IPS DF 6.9 (cell line): ENCODE measurements at regions not wholly inside any gene's neighbourhood (a gene's known extent, or its start where the extent isn't known, plus 50 kb on each side); places are given as distances from the start of the nearest gene placed in this dataset.

Source experiments
- DNase-seq: peaks from one replicate; pipeline ENCODE4 v3.0.0-alpha.2; 2013; ENCODE audit warnings: low read depth, low spot score
- H3K27ac ChIP-seq: one replicate; pipeline ENCODE4 v1.5.1; 2013; ENCODE audit warnings: low read length, control low read depth
- H3K27me3 ChIP-seq: 2 replicates; pipeline ENCODE4 v1.6.1; 2013; ENCODE audit warnings: mild to moderate bottlenecking, low read length; ENCODE audit not compliant: control insufficient read depth, insufficient read depth
- H3K36me3 ChIP-seq: 2 replicates; pipeline ENCODE4 v1.6.1; 2013; ENCODE audit warnings: low read length; ENCODE audit not compliant: control insufficient read depth, insufficient read depth
- H3K4me1 ChIP-seq: 2 replicates; pipeline ENCODE4 v1.6.1; 2013; ENCODE audit warnings: low read length; ENCODE audit not compliant: control insufficient read depth, insufficient read depth
- H3K4me3 ChIP-seq: 2 replicates; pipeline ENCODE4 v1.5.1; 2013; ENCODE audit warnings: mild to moderate bottlenecking, low read length
- H3K9me3 ChIP-seq: 2 replicates; pipeline ENCODE4 v1.6.1; 2013; ENCODE audit warnings: low read length, inconsistent platforms; ENCODE audit not compliant: control insufficient read depth, insufficient read depth
- WGBS: extraction: QIAGEN DNeasy Blood & Tissue Kit; methylation state at CpG from one replicate; pipeline ENCODE4 v1.1.7; 2013; ENCODE audit warnings: mixed read lengths, missing lambda C conversion rate; ENCODE audit not compliant: insufficient read length, insufficient coverage; 5-methylcytosine and 5-hydroxymethylcytosine counted together

- Histone ChIP-seq H3K4me3 (no peak overlapping the region), H3K9me3 (no peaks in the 10 kb centered on the region), H3K27ac (no peak overlapping the region), H3K27me3 (no peaks in the 10 kb centered on the region), H3K4me1 (no peaks in the 10 kb centered on the region), H3K36me3 (no peaks in the 10 kb centered on the region)
- no CpG with 5 or more reads among the region's 2 CpGs for WGBS
- no peak for DNase-seq
These were observed 878.0 kb upstream of the KCND2 start for GRCh38 chr7:119395024-119395423.

GRCh38 chr7:119397156-119397555 lies 875.8 kb upstream of the KCND2 start:
- Histone ChIP-seq H3K9me3 (no peaks in the 10 kb centered on the region), H3K27me3 (no peaks in the 10 kb centered on the region), H3K36me3 (no peaks in the 10 kb centered on the region), H3K4me3 (no peak overlapping the region), H3K27ac (no peak overlapping the region), H3K4me1 (no peaks in the 10 kb centered on the region)
- no peak for DNase-seq
- WGBS = no CpG with 5 or more reads among the region's 2 CpGs

GRCh38 chr7:119408596-119408995 lies 864.4 kb upstream of the KCND2 start:
- H3K4me3 ChIP-seq = no peak overlapping the region
- H3K9me3 ChIP-seq = no peaks in the 10 kb centered on the region
- H3K27ac ChIP-seq = no peak overlapping the region
- no CpG with 5 or more reads among the region's 1 CpG for WGBS
- no peak for DNase-seq
- H3K4me1 ChIP-seq = no peaks in the 10 kb centered on the region
- H3K27me3 ChIP-seq = no peaks in the 10 kb centered on the region
- H3K36me3 ChIP-seq = no peaks in the 10 kb centered on the region

GRCh38 chr7:119413314-119413805 lies 859.6 kb upstream of the KCND2 start:
- H3K36me3 ChIP-seq = no peaks in the 10 kb centered on the region
- H3K9me3 ChIP-seq = no peaks in the 10 kb centered on the region
- DNase-seq = no peak
- no peaks in the 10 kb centered on the region for H3K4me1 ChIP-seq
- no peaks in the 10 kb centered on the region for H3K27me3 ChIP-seq
- WGBS = no CpG with 5 or more reads among the region's 22 CpGs
- no peak overlapping the region for H3K4me3 ChIP-seq
- H3K27ac ChIP-seq = no peak overlapping the region

GRCh38 chr7:119415682-119416081 lies 857.3 kb upstream of the KCND2 start:
- no peaks in the 10 kb centered on the region for H3K9me3 ChIP-seq
- no peak overlapping the region for H3K4me3 ChIP-seq
- no peaks in the 10 kb centered on the region for H3K27me3 ChIP-seq
- no CpG with 5 or more reads among the region's 4 CpGs for WGBS
- no peak overlapping the region for H3K27ac ChIP-seq
- DNase-seq = no peak
- no peaks in the 10 kb centered on the region for H3K36me3 ChIP-seq
- H3K4me1 ChIP-seq = no peaks in the 10 kb centered on the region

- H3K4me1 ChIP-seq = no peaks in the 10 kb centered on the region
- no peak overlapping the region for H3K4me3 ChIP-seq
- no CpG with 5 or more reads among the region's 1 CpG for WGBS
- no peak for DNase-seq
- no peak overlapping the region for H3K27ac ChIP-seq
- H3K9me3 ChIP-seq = no peaks in the 10 kb centered on the region
- no peaks in the 10 kb centered on the region for H3K36me3 ChIP-seq
- H3K27me3 ChIP-seq = no peaks in the 10 kb centered on the region
These were observed 851.3 kb upstream of the KCND2 start for GRCh38 chr7:119421657-119422056.

GRCh38 chr7:119436882-119437281 lies 836.1 kb upstream of the KCND2 start:
- DNase-seq = no peak
- H3K9me3 ChIP-seq = no peaks in the 10 kb centered on the region
- H3K27ac ChIP-seq = no peak overlapping the region
- no peaks in the 10 kb centered on the region for H3K27me3 ChIP-seq
- H3K4me3 ChIP-seq = no peak overlapping the region
- no peaks in the 10 kb centered on the region for H3K36me3 ChIP-seq
- no CpG with 5 or more reads among the region's 2 CpGs for WGBS
- no peaks in the 10 kb centered on the region for H3K4me1 ChIP-seq

GRCh38 chr7:119438315-119438714 lies 834.7 kb upstream of the KCND2 start:
- H3K4me1 ChIP-seq = no peaks in the 10 kb centered on the region
- no peak for DNase-seq
- no CpG with 5 or more reads among the region's 1 CpG for WGBS

GRCh38 chr7:119439192-119439591 lies 833.8 kb upstream of the KCND2 start:
- no peaks in the 10 kb centered on the region for H3K9me3 ChIP-seq
- H3K27ac ChIP-seq = no peak overlapping the region
- no peaks in the 10 kb centered on the region for H3K27me3 ChIP-seq
- H3K4me3 ChIP-seq = no peak overlapping the region
- no CpG with 5 or more reads among the region's 4 CpGs for WGBS
- H3K36me3 ChIP-seq = no peaks in the 10 kb centered on the region
- DNase-seq = no peak
- H3K4me1 ChIP-seq = no peaks in the 10 kb centered on the region

More at GRCh38 chr7:119438315-119438714, 834.7 kb upstream of the KCND2 start:
- no peak overlapping the region for H3K4me3 ChIP-seq
- no peaks in the 10 kb centered on the region for H3K27me3 ChIP-seq
- H3K36me3 ChIP-seq = no peaks in the 10 kb centered on the region
- no peaks in the 10 kb centered on the region for H3K9me3 ChIP-seq
- H3K27ac ChIP-seq = no peak overlapping the region

GRCh38 chr7:119452401-119452800 lies 820.6 kb upstream of the KCND2 start:
- Histone ChIP-seq H3K9me3 (no peaks in the 10 kb centered on the region), H3K4me1 (no peaks in the 10 kb centered on the region), H3K27me3 (no peaks in the 10 kb centered on the region), H3K36me3 (no peaks in the 10 kb centered on the region), H3K4me3 (no peak overlapping the region), H3K27ac (no peak overlapping the region)
- DNase-seq = no peak
- WGBS = no CpG with 5 or more reads among the region's 2 CpGs

GRCh38 chr7:119465798-119466305 lies 807.1 kb upstream of the KCND2 start:
- Histone ChIP-seq H3K27ac (no peak overlapping the region), H3K36me3 (no peaks in the 10 kb centered on the region), H3K4me1 (no peaks in the 10 kb centered on the region), H3K4me3 (no peak overlapping the region), H3K27me3 (no peaks in the 10 kb centered on the region), H3K9me3 (no peaks in the 10 kb centered on the region)
- DNase-seq = no peak
- whole genome bisulfite sequencing = no CpG with 5 or more reads among the region's 1 CpG
